H1 (cell line): ENCODE measurements at regions not wholly inside any gene's neighbourhood (a gene's known extent, or its start where the extent isn't known, plus 50 kb on each side); places are given as distances from the start of the nearest gene placed in this dataset.

Experiments used
- CTCF ChIA-PET: fragments of 300-600 bp; sonication (Branson Sonifier 250); formaldehyde crosslinking; loops from one replicate; lab custom pipeline; 2021; ENCODE audit not compliant: partially characterized antibody; lab: Charles Lee
- POLR2A ChIA-PET: fragments of 300-600 bp; sonication (Branson Sonifier 250); formaldehyde crosslinking; loops from one replicate; lab custom pipeline; 2021; ENCODE audit warnings: inconsistent platforms; ENCODE audit not compliant: partially characterized antibody; lab: Charles Lee
- DNase-seq, 2 experiments: peaks; one replicate each; pipeline versions ENCODE4 v3.0.0 to v3.0.0-alpha.2; 2010 to 2022; ENCODE audit warnings: low spot score in 2 of 2, low read depth in 1 of 2, mixed read lengths in 1 of 2
- FAIRE-seq: peaks from 2 replicates; lab custom pipeline; 2011; peaks lifted over from hg19 to GRCh38; lab: Jason Lieb, UNC
- H2AFZ ChIP-seq: 2 replicates; pipeline ENCODE4 v1.8.1; 2012; ENCODE audit warnings: low read length, inconsistent platforms
- H2AK5ac ChIP-seq: 2 replicates; pipeline ENCODE4 v1.6.1; 2013; ENCODE audit warnings: low read depth, low read length
- H2BK120ac ChIP-seq: replicated peaks from 2 replicates; pipeline ENCODE3; 2013; ENCODE audit warnings: low read depth, low read length, inconsistent platforms
- H2BK12ac ChIP-seq: 2 replicates; pipeline ENCODE4 v1.6.1; 2013; ENCODE audit warnings: low read depth, low read length
- H2BK15ac ChIP-seq: 2 replicates; pipeline ENCODE4 v1.6.1; 2013; ENCODE audit warnings: low read length
- H2BK20ac ChIP-seq: 2 replicates; pipeline ENCODE4 v1.6.1; 2013; ENCODE audit warnings: low read length
- H2BK5ac ChIP-seq: 2 replicates; pipeline ENCODE4 v1.6.1; 2013; ENCODE audit warnings: low read depth, low read length
- H3K14ac ChIP-seq: 2 replicates; pipeline ENCODE4 v1.6.1; 2013; ENCODE audit warnings: inconsistent platforms; ENCODE audit not compliant: insufficient read length
- H3K18ac ChIP-seq: 2 replicates; pipeline ENCODE4 v1.6.1; 2013; ENCODE audit warnings: low read length; ENCODE audit errors: extremely low read depth
- H3K23ac ChIP-seq: 2 replicates; pipeline ENCODE4 v1.6.1; 2013; ENCODE audit warnings: inconsistent platforms; ENCODE audit not compliant: insufficient read length
- H3K23me2 ChIP-seq: 2 replicates; pipeline ENCODE4 v1.6.1; 2013; ENCODE audit warnings: low read depth, low read length
- H3K27ac ChIP-seq: 2 replicates; pipeline ENCODE4 v1.6.1; 2011; ENCODE audit warnings: low read depth, low read length, inconsistent platforms
- H3K27me3 ChIP-seq, 4 experiments: replicated peaks in 1 of 4; 1 replicate in 1 of 4; 2 replicates in 3 of 4; pipeline versions ENCODE4 v1.6.1 to v1.8.1; 2011 to 2013; ENCODE audit warnings: low read length in 3 of 4, mild to moderate bottlenecking in 3 of 4, inconsistent platforms in 2 of 4, mixed read lengths in 2 of 4, moderate library complexity in 1 of 4; ENCODE audit not compliant: control insufficient read depth in 3 of 4, insufficient read depth in 3 of 4; ENCODE audit errors: extremely low read depth in 1 of 4
- H3K36me3 ChIP-seq, 4 experiments: 2 replicates each; pipeline versions ENCODE4 v1.6.1 to v1.8.1; 2011 to 2013; ENCODE audit warnings: mild to moderate bottlenecking in 4 of 4, low read length in 3 of 4, moderate library complexity in 2 of 4, control low read depth in 1 of 4, inconsistent platforms in 1 of 4; ENCODE audit not compliant: insufficient read depth in 4 of 4, control insufficient read depth in 2 of 4
- H3K4ac ChIP-seq: replicated peaks from 2 replicates; pipeline ENCODE3; 2013; ENCODE audit warnings: low read length, low read depth, mixed read lengths, inconsistent platforms; ENCODE audit not compliant: insufficient read length
- H3K4me1 ChIP-seq, 4 experiments: replicated peaks in 1 of 4; 1 replicate in 1 of 4; 2 replicates in 3 of 4; pipeline versions ENCODE4 v1.6.1 to v1.8.1; 2011 to 2013; ENCODE audit warnings: low read length in 3 of 4, inconsistent platforms in 2 of 4, mixed read lengths in 1 of 4; ENCODE audit not compliant: insufficient read depth in 4 of 4, control insufficient read depth in 3 of 4
- H3K4me2 ChIP-seq, 2 experiments: 2 replicates each; pipeline versions ENCODE4 v1.6.1 to v1.8.1; 2011 to 2013; ENCODE audit warnings: low read depth in 2 of 2, low read length in 2 of 2, control low read depth in 1 of 2, inconsistent platforms in 1 of 2, mild to moderate bottlenecking in 1 of 2; ENCODE audit not compliant: insufficient read depth in 1 of 2
- H3K4me3 ChIP-seq, 4 experiments: fragments of 200-600, 300-600 bp in 1 of 4; sonication (generic), shearing (Covaris generic), sonication (Bioruptor Twin) in 1 of 4; 2 replicates each; pipeline versions ENCODE4 v1.5.1 to v1.8.1; 2011 to 2016; ENCODE audit warnings: low read length in 4 of 4, low read depth in 3 of 4, control low read depth in 2 of 4, inconsistent platforms in 2 of 4, mild to moderate bottlenecking in 2 of 4, mixed read lengths in 1 of 4, moderate library complexity in 1 of 4; ENCODE audit not compliant: insufficient read depth in 2 of 4; ENCODE audit errors: extremely low read depth in 1 of 4
- H3K56ac ChIP-seq: replicated peaks from 2 replicates; pipeline ENCODE3; 2013; ENCODE audit warnings: low read depth, mild to moderate bottlenecking, mixed read lengths, low read length, inconsistent platforms; ENCODE audit not compliant: insufficient read length
- H3K79me1 ChIP-seq: 2 replicates; pipeline ENCODE4 v1.6.1; 2013; ENCODE audit warnings: low read depth, low read length, control low read depth
- H3K79me2 ChIP-seq, 2 experiments: 2 replicates each; pipeline versions ENCODE4 v1.6.1 to v1.8.1; 2012 to 2013; ENCODE audit warnings: low read length in 2 of 2, mild to moderate bottlenecking in 2 of 2, inconsistent platforms in 1 of 2; ENCODE audit not compliant: insufficient read depth in 2 of 2, control insufficient read depth in 1 of 2
- H3K9ac ChIP-seq, 4 experiments: replicated peaks in 1 of 4; 1 replicate in 1 of 4; 2 replicates in 3 of 4; pipeline versions ENCODE4 v1.6.1 to v1.8.1; 2011 to 2013; ENCODE audit warnings: low read depth in 3 of 4, low read length in 3 of 4, control low read depth in 2 of 4, mild to moderate bottlenecking in 2 of 4, moderate library complexity in 2 of 4, inconsistent platforms in 1 of 4; ENCODE audit errors: extremely low read depth in 1 of 4
- H3K9me3 ChIP-seq, 2 experiments: 2 replicates each; pipeline versions ENCODE4 v1.6.1 to v1.8.1; 2012 to 2013; ENCODE audit warnings: mild to moderate bottlenecking in 2 of 2, moderate library complexity in 2 of 2, control low read depth in 1 of 2, inconsistent platforms in 1 of 2, low read depth in 1 of 2, low read length in 1 of 2, mixed read lengths in 1 of 2; ENCODE audit not compliant: insufficient read depth in 2 of 2
- H4K20me1 ChIP-seq, 2 experiments: replicated peaks in 1 of 2; 2 replicates each; pipeline versions ENCODE3 to v1.8.1; 2011 to 2013; ENCODE audit warnings: inconsistent platforms in 2 of 2, low read length in 2 of 2, mild to moderate bottlenecking in 1 of 2; ENCODE audit not compliant: insufficient read depth in 2 of 2, control insufficient read depth in 1 of 2
- H4K5ac ChIP-seq: 2 replicates; pipeline ENCODE4 v1.6.1; 2013; ENCODE audit warnings: low read length, low read depth, mixed read lengths, inconsistent platforms; ENCODE audit not compliant: insufficient read length
- H4K8ac ChIP-seq: 2 replicates; pipeline ENCODE4 v1.8.0; 2013; ENCODE audit warnings: mild to moderate bottlenecking, moderate library complexity, low read length, inconsistent platforms; ENCODE audit not compliant: insufficient read depth; ENCODE audit errors: extremely low read depth
- H4K91ac ChIP-seq: replicated peaks from 2 replicates; pipeline ENCODE3; 2013; ENCODE audit warnings: low read length, mixed read lengths, inconsistent platforms; ENCODE audit not compliant: insufficient read length
- BACH1 ChIP-seq: IDR thresholded peaks from 2 replicates; pipeline ENCODE4 v1.6.1; 2012; ENCODE audit warnings: low read length, improper control_type of control experiment
- CBX5 ChIP-seq: fragments of 300-800, 300-1000 bp; sonication (generic); IDR thresholded peaks from 2 replicates; pipeline ENCODE4 v1.7.1; 2016; ENCODE audit warnings: antibody characterized with exemption, low read length, low read depth
- CEBPB ChIP-seq: IDR thresholded peaks from 2 replicates; pipeline ENCODE4 v1.6.1; 2012; ENCODE audit warnings: low read depth, low read length
- CHD2 ChIP-seq: IDR thresholded peaks from 2 replicates; pipeline ENCODE4 v1.6.1; 2012; ENCODE audit warnings: low read length, improper control_type of control experiment
- CREB1 ChIP-seq: IDR thresholded peaks from 2 replicates; pipeline ENCODE4 v1.6.1; 2012; ENCODE audit warnings: inconsistent platforms
- EGR1 ChIP-seq: IDR thresholded peaks from 2 replicates; pipeline ENCODE4 v1.6.1; 2011; ENCODE audit warnings: low read depth, low read length, borderline replicate concordance
- FOSL1 ChIP-seq: IDR thresholded peaks from 2 replicates; pipeline ENCODE4 v1.6.1; 2011; ENCODE audit warnings: mild to moderate bottlenecking, low read depth, low read length, moderate library complexity; ENCODE audit not compliant: insufficient read depth
- HDAC2 ChIP-seq, 2 experiments: fragments of 300-600 bp in 1 of 2; sonication (generic) in 1 of 2; IDR thresholded peaks; 2 replicates each; pipeline ENCODE4 v1.6.1; 2011 to 2012; ENCODE audit warnings: low read depth in 2 of 2, low read length in 2 of 2, mild to moderate bottlenecking in 2 of 2, moderate library complexity in 2 of 2, borderline replicate concordance in 1 of 2, inconsistent platforms in 1 of 2
- MAX ChIP-seq: IDR thresholded peaks from 2 replicates; pipeline ENCODE4 v1.6.1; 2012; ENCODE audit warnings: inconsistent platforms
- NRF1 ChIP-seq: IDR thresholded peaks from 2 replicates; pipeline ENCODE4 v1.6.1; 2011; ENCODE audit warnings: mild to moderate bottlenecking, low read depth, low read length, improper control_type of control experiment
- RBBP5 ChIP-seq: IDR thresholded peaks from 2 replicates; pipeline ENCODE4 v1.7.1; 2012; ENCODE audit warnings: low read depth, mild to moderate bottlenecking, inconsistent platforms, low read length, moderate library complexity, borderline replicate concordance
- SIN3A ChIP-seq, 2 experiments: IDR thresholded peaks in 1 of 2; conservative IDR thresholded peaks in 1 of 2; 2 replicates each; pipeline ENCODE4 v1.6.1; 2011 to 2012; ENCODE audit warnings: low read length in 2 of 2, improper control_type of control experiment in 1 of 2, low read depth in 1 of 2, mild to moderate bottlenecking in 1 of 2
- SIRT6 ChIP-seq: IDR thresholded peaks from one replicate; pipeline ENCODE4 v1.7.1; 2012; ENCODE audit warnings: low read length, inconsistent platforms
- TAF7 ChIP-seq: optimal IDR thresholded peaks from 2 replicates; pipeline ENCODE3; 2011; ENCODE audit warnings: low read depth, mild to moderate bottlenecking, inconsistent platforms, low read length, moderate library complexity, borderline replicate concordance
- TBP ChIP-seq: IDR thresholded peaks from 2 replicates; pipeline ENCODE4 v1.6.1; 2011; ENCODE audit warnings: low read depth, low read length, improper control_type of control experiment
- TEAD4 ChIP-seq: IDR thresholded peaks from 2 replicates; pipeline ENCODE4 v1.6.1; 2012; ENCODE audit warnings: low read depth, low read length, inconsistent platforms, mixed read lengths
- WGBS, 2 experiments: shearing (Covaris generic) in 1 of 2; methylation state at CpG; one replicate each; pipeline versions ENCODE4 v1.1.6 to v1.1.7; 2013 to 2015; ENCODE audit warnings: low lambda C conversion rate in 2 of 2, mixed read lengths in 2 of 2, inconsistent platforms in 1 of 2, low coverage in 1 of 2, missing lambda C conversion rate in 1 of 2; ENCODE audit not compliant: insufficient replicate concordance in 2 of 2, insufficient coverage in 1 of 2, insufficient read length in 1 of 2; ENCODE audit errors: extremely low coverage in 1 of 2, missing lambda C conversion rate in 1 of 2; 5-methylcytosine and 5-hydroxymethylcytosine counted together

DNA sequence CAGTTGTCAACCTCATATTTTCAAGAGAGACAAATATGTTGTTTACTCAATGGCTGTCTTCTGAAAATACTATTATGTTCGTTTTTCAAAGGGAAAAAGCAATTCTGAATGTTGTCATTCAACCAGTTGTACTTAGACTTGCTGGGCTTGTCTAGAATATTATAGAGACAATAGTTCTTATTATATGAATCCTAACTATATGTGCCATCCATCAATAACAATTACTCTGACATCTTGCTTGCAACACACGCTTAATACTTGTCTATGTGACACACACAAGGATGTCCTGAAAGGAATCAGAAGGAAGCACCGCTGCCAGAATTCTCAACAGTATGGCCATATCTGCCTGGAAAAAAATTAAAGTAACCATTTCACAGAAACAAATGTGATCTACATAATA is 283.3 kb upstream of the NRSN1 start:
- H3K23ac ChIP-seq = no peak overlapping the region
- ChIA-PET CTCF (no interaction called here), POLR2A (interaction anchor here (1.0 kb wide), 1 partner anchor 21 kb away, joined by 3 read pairs; no protein-coding TSS in a partner anchor)
- no peak overlapping the region for H3K4ac ChIP-seq
- no peak overlapping the region for H4K5ac ChIP-seq
- H3K9ac ChIP-seq = no peak overlapping the region
- H4K91ac ChIP-seq = no peak overlapping the region
- no peak for DNase-seq
- H3K4me1 ChIP-seq = no peaks in the 10 kb centered on the region
- no peaks in the 10 kb centered on the region for H4K20me1 ChIP-seq
- H3K23me2 ChIP-seq = no peaks in the 10 kb centered on the region
- H2AK5ac ChIP-seq = no peak overlapping the region
- H3K4me2 ChIP-seq = no peak overlapping the region
- H2BK15ac ChIP-seq = no peak overlapping the region
- no peak overlapping the region for H2BK5ac ChIP-seq
- H2BK20ac ChIP-seq = no peak overlapping the region
- H3K79me2 ChIP-seq = no peaks in the 10 kb centered on the region
- no peak overlapping the region for H3K4me3 ChIP-seq
- H2BK12ac ChIP-seq = no peak overlapping the region
- no peak overlapping the region for H3K18ac ChIP-seq
- H3K56ac ChIP-seq = no peak overlapping the region
- H2BK120ac ChIP-seq = no peak overlapping the region
- no peak overlapping the region for H4K8ac ChIP-seq
- no peak overlapping the region for H3K14ac ChIP-seq
- FAIRE-seq = no peak
- no peaks in the 10 kb centered on the region for H3K79me1 ChIP-seq
- no peaks in the 10 kb centered on the region for H3K27me3 ChIP-seq
- 89% methylated on average over 3 of the region's 3 CpGs; no CpG with 5 or more reads in 1 of the 2 experiments for WGBS, 2 experiments
- no peak overlapping the region for H2AFZ ChIP-seq
- H3K36me3 ChIP-seq = no peaks in the 10 kb centered on the region
- H3K27ac ChIP-seq = no peak overlapping the region
- no peaks in the 10 kb centered on the region for H3K9me3 ChIP-seq
- no peak for TF ChIP-seq SIRT6
- TF ChIP-seq BACH1 = no peak
- no peak for TF ChIP-seq NRF1
- TF ChIP-seq SIN3A (conservative IDR thresholded peaks at IDR 0.05 in 1 of 2, IDR thresholded peaks at IDR 0.05 in 1 of 2; ENCODE audit: low read depth in 1 of 2, low read length in 2 of 2) = no peak
- TF ChIP-seq CREB1 = no peak
- no peak for TF ChIP-seq MAX
- no peak for TF ChIP-seq CBX5
- no peak for TF ChIP-seq CEBPB
- no peak for TF ChIP-seq RBBP5
- TF ChIP-seq HDAC2 (IDR thresholded peaks at IDR 0.05; ENCODE audit: borderline replicate concordance in 1 of 2, low read depth in 2 of 2, low read length in 2 of 2) = no peak
- no peak for TF ChIP-seq TEAD4
- TF ChIP-seq EGR1 = no peak
- TF ChIP-seq CHD2 = no peak
- TF ChIP-seq TAF7 = no peak
- no peak for TF ChIP-seq TBP
- no peak for TF ChIP-seq FOSL1
